ENCODE measurements at regions not wholly inside any gene's neighbourhood (a gene's known extent, or its start where the extent isn't known, plus 50 kb on each side); places are given as distances from the start of the nearest gene placed in this dataset.

DNA sequence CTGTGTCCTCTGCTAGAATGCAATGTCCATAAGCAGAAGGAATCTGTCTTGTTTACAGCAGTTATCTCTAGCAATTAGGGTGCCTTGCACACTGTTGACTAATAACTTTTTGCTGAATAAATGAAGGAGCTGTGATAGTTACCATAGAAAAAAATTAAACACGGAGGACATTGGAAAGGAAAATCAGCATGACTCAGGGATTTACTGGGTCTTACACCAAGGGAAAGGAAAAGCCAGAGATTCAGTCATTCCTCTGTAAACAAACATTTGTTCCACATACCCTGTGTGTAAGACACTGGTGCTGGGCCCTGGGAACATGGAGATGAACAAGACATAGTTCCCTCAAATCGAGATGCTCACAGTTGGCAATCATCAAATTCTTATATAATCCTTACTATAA lies 183.3 kb downstream of the PTGER3 start:
- 72 to 85% methylated on average over 2 of the region's 2 CpGs for WGBS, 2 donors
- Histone ChIP-seq H3K27ac (no peak overlapping the region), H3K36me3 (no peaks in the 10 kb centered on the region), H3K4me1 (no peaks in the 10 kb centered on the region), H3K4me3 (no peak overlapping the region), H3K27me3 (no peaks in the 10 kb centered on the region), H3K9me3 (no peaks in the 10 kb centered on the region)
- DNase-seq (no peak), ATAC-seq (no peak)
- intact Hi-C loops (cut with DNase I): no loop called here
- TF ChIP-seq, protein P1, sequence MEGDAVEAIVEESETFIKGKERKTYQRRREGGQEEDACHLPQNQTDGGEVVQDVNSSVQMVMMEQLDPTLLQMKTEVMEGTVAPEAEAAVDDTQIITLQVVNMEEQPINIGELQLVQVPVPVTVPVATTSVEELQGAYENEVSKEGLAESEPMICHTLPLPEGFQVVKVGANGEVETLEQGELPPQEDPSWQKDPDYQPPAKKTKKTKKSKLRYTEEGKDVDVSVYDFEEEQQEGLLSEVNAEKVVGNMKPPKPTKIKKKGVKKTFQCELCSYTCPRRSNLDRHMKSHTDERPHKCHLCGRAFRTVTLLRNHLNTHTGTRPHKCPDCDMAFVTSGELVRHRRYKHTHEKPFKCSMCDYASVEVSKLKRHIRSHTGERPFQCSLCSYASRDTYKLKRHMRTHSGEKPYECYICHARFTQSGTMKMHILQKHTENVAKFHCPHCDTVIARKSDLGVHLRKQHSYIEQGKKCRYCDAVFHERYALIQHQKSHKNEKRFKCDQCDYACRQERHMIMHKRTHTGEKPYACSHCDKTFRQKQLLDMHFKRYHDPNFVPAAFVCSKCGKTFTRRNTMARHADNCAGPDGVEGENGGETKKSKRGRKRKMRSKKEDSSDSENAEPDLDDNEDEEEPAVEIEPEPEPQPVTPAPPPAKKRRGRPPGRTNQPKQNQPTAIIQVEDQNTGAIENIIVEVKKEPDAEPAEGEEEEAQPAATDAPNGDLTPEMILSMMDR (IDR thresholded peaks at IDR 0.05): no peak

DNA sequence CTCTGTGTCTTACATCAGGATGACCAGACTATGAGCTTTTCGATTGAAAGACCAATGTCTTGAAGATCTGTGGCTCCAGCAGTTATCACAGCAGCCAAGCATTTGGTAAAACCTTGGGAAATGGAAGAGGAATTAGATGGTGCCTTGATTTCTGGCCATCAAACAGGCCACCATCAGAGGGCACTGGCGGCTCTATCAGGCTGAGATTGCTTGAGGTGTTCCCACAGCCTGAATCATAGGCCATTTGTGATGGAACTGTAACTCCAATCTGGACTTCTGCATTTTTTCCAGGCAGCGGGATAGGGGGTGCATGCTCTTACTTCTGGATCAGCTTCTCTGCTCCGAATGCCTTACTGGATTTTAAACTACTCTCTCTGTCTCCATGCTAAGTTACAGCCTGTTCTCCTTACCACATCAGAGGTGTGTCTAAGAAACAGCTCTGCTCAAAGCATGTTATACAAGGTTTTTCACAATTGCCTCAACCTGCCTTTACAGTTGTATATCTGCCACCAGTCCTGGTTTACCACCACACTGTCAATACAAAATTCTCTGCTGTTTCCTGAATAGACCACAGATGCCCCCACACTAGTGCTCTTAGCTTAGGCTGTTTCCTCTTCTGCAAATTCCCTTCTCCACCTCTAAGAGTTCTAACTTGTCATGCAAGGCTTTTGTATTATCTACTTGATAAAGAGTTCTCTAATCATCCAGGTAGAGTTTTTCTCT lies 180.9 kb downstream of the PTGER3 start:
- no peak for ATAC-seq
- TF ChIP-seq, protein P1 (IDR thresholded peaks at IDR 0.05): no peak
- H3K36me3 ChIP-seq: no peaks in the 10 kb centered on the region

DNA sequence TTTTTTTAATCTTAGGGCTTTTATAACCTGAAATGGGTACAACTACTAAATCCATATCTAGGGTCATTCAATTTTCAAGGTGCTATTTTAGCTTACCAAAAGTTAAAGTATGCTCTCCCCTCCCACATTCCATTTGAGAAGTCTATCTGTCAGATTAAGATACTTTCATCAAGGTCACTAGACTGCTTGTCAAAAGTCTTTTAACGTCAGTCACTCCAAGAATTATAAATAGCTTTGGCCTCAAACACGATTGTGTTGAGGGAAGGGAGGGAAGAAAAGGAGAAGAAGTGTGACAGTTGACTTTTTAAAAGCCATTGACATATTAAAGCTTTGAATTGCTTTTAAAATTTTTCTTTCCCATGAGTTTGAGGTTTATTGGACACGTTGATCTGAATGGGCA lies 175.8 kb downstream of the PTGER3 start:
- H3K27me3 ChIP-seq: no peaks in the 10 kb centered on the region
- peak overlapping the region in 1 of 10 donors; percentile 24 for H3K27ac ChIP-seq
- H3K4me1 ChIP-seq: peaks cover 0 to 23% (median 5%) of the 10 kb centered on the region in 9 donors
- 25 to 30% methylated on average over 3 of the region's 3 CpGs for WGBS, 2 donors
- no peak for DNase-seq
- intact Hi-C loops (cut with DNase I): no loop called here
- TF ChIP-seq, protein P1 (IDR thresholded peaks at IDR 0.05): no peak
- ATAC-seq: peak in 2 of 8 donors; percentile 56 to 83
- no peaks in the 10 kb centered on the region for H3K36me3 ChIP-seq
- no peak overlapping the region for H3K4me3 ChIP-seq
- H3K9me3 ChIP-seq: peaks cover 0 to 8% (median 0%) of the 10 kb centered on the region in 11 donors

More for the DNA sequence above, 180.9 kb downstream of the PTGER3 start:
- Histone ChIP-seq H3K27ac (no peak overlapping the region), H3K4me1 (peaks cover 0 to 4% (median 0%) of the 10 kb centered on the region in 9 donors), H3K9me3 (peaks cover 0 to 8% (median 0%) of the 10 kb centered on the region in 11 donors), H3K27me3 (no peaks in the 10 kb centered on the region), H3K4me3 (no peak overlapping the region)
- 76 to 83% methylated on average over 4 of the region's 4 CpGs for WGBS, 2 donors
- intact Hi-C loops (cut with DNase I): no loop called here
- DNase-seq: no peak

DNA sequence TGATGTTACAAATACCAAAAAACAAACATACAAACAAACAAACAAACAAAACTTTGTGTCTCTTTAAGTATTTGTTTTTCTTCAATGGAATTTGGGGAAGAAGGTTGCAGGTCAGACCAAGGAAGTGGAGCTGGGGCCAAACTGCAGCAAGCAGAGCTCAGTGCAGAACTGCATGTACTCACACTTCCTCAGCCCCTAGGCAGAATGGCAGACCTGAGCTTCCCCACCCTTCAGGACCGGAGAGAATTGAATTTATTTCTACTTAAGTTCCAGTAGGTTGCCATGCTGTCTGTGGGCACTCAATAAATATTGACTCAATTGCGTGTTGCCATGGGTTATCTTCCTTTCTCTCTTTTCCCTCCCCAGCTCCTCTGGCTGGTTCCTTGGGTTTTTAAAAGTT lies 173.6 kb downstream of the PTGER3 start:
- peak in 2 of 8 donors; percentile 49 to 61 for ATAC-seq
- DNase-seq: no peak
- 53 to 55% methylated on average over 2 of the region's 2 CpGs for WGBS, 2 donors
- Histone ChIP-seq H3K9me3 (peaks cover 0 to 8% (median 0%) of the 10 kb centered on the region in 11 donors), H3K27me3 (no peaks in the 10 kb centered on the region), H3K36me3 (no peaks in the 10 kb centered on the region), H3K27ac (no peak overlapping the region), H3K4me3 (no peak overlapping the region), H3K4me1 (peaks cover 0 to 23% (median 5%) of the 10 kb centered on the region in 9 donors)
- TF ChIP-seq, protein P1 (IDR thresholded peaks at IDR 0.05): no peak
- intact Hi-C loops (cut with DNase I): no loop called here
